ENCODE measurements at regions not wholly inside any gene's neighbourhood (a gene's known extent, or its start where the extent isn't known, plus 50 kb on each side); places are given as distances from the start of the nearest gene placed in this dataset.

- TF ChIP-seq MAX (IDR thresholded peaks at IDR 0.05; ENCODE audit: low read depth) (no peak), CTCF (IDR thresholded peaks at IDR 0.05) (no peak), EZH2phosphoT487 (IDR thresholded peaks at IDR 0.05; ENCODE audit: borderline replicate concordance, low read depth) (no peak), RCOR1 (IDR thresholded peaks at IDR 0.05; ENCODE audit: low read length) (no peak), FOXJ3 (CRISPR knock-in tag; IDR thresholded peaks at IDR 0.05) (no peak), RXRA (IDR thresholded peaks at IDR 0.05; ENCODE audit: borderline replicate concordance, low read depth) (no peak), EP300 (IDR thresholded peaks at IDR 0.05; ENCODE audit: borderline replicate concordance in 1 of 2, low read depth in 1 of 2, low read length in 1 of 2) (no peak), FOXM1 (IDR thresholded peaks at IDR 0.05; ENCODE audit: low read depth) (no peak), USF2 (IDR thresholded peaks at IDR 0.05; ENCODE audit: borderline replicate concordance, low read depth, low read length) (no peak), TCF12 (IDR thresholded peaks at IDR 0.05) (no peak)
- TF ChIP-seq, protein P1, sequence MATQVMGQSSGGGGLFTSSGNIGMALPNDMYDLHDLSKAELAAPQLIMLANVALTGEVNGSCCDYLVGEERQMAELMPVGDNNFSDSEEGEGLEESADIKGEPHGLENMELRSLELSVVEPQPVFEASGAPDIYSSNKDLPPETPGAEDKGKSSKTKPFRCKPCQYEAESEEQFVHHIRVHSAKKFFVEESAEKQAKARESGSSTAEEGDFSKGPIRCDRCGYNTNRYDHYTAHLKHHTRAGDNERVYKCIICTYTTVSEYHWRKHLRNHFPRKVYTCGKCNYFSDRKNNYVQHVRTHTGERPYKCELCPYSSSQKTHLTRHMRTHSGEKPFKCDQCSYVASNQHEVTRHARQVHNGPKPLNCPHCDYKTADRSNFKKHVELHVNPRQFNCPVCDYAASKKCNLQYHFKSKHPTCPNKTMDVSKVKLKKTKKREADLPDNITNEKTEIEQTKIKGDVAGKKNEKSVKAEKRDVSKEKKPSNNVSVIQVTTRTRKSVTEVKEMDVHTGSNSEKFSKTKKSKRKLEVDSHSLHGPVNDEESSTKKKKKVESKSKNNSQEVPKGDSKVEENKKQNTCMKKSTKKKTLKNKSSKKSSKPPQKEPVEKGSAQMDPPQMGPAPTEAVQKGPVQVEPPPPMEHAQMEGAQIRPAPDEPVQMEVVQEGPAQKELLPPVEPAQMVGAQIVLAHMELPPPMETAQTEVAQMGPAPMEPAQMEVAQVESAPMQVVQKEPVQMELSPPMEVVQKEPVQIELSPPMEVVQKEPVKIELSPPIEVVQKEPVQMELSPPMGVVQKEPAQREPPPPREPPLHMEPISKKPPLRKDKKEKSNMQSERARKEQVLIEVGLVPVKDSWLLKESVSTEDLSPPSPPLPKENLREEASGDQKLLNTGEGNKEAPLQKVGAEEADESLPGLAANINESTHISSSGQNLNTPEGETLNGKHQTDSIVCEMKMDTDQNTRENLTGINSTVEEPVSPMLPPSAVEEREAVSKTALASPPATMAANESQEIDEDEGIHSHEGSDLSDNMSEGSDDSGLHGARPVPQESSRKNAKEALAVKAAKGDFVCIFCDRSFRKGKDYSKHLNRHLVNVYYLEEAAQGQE (IDR thresholded peaks at IDR 0.05; ENCODE audit: low read depth, low read length), result no peak
Observed at GRCh38 chr3:65070968-65071367, 383.2 kb upstream of the ADAMTS9 start.
